H7 (cell line): ENCODE measurements at regions not wholly inside any gene's neighbourhood (a gene's known extent, or its start where the extent isn't known, plus 50 kb on each side); places are given as distances from the start of the nearest gene placed in this dataset.

Experiments used
- DNase-seq: peaks from one replicate; pipeline ENCODE4 v3.0.0; 2012
- H3K27me3 ChIP-seq: 2 replicates; pipeline ENCODE4 v1.6.0; 2011; ENCODE audit warnings: mild to moderate bottlenecking, low read length; ENCODE audit not compliant: control insufficient read depth, insufficient read depth
- H3K36me3 ChIP-seq: replicated peaks from 2 replicates; pipeline ENCODE4 v1.5.1; 2011; ENCODE audit warnings: low read length; ENCODE audit not compliant: control insufficient read depth, insufficient read depth
- H3K4me3 ChIP-seq: 2 replicates; pipeline ENCODE4 v1.5.1; 2011; ENCODE audit warnings: low read depth, mild to moderate bottlenecking, control low read depth, low read length, moderate library complexity; ENCODE audit not compliant: insufficient read depth

GRCh38 chr17:15894258-15894657, 50.7 kb upstream of the ADORA2B start:
- Histone ChIP-seq H3K4me3 (no peak overlapping the region), H3K27me3 (no peaks in the 10 kb centered on the region), H3K36me3 (no peaks in the 10 kb centered on the region)
- no peak for DNase-seq

DNA sequence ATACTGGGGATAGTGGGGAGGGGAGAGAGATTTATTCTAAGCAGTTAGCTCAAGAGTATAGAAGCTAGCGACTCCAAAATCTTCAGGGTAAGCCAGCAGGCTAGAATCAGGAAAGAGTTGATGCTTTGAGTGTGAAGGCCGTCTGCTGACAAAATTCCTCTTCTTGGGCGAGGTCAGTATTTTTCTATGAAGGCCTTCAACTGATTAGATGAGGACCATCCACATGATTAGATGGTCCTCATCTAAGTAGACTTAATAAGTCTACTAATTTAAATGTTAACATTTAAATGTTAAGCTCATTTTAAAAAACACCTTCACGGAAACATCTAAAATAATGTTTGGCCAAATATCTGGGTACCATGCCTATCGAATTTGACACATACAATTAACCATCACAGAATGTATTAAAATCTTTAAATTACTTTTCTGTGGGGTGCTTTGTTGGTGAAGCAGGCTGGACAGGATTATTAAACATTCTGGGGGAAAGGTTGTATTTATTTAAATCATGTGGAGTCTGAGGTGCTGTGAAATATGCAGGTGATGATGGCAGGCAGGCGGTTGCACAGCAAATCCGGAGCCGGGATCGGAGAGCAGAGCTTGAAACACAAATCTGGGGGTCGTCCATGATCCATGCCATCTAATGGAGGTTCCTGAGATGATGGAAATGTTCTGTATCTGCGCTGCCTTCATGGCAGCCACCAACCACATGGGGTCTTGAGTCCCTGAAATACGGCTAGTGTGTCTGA, 49.8 kb upstream of the ADORA2B start:
- no peaks in the 10 kb centered on the region for H3K36me3 ChIP-seq
- H3K27me3 ChIP-seq: no peaks in the 10 kb centered on the region
- DNase-seq: no peak
- no peak overlapping the region for H3K4me3 ChIP-seq
